CD4-positive, alpha-beta T cell treated with Interleukin-12 subunit alpha and Interleukin-12 subunit beta, for 1 hour (primary cell): ENCODE measurements at regions not wholly inside any gene's neighbourhood (a gene's known extent, or its start where the extent isn't known, plus 50 kb on each side); places are given as distances from the start of the nearest gene placed in this dataset.

ENCODE experiments used
- DNase-seq: peaks from one replicate; pipeline ENCODE4 v3.0.0-alpha.2; 2020

DNA sequence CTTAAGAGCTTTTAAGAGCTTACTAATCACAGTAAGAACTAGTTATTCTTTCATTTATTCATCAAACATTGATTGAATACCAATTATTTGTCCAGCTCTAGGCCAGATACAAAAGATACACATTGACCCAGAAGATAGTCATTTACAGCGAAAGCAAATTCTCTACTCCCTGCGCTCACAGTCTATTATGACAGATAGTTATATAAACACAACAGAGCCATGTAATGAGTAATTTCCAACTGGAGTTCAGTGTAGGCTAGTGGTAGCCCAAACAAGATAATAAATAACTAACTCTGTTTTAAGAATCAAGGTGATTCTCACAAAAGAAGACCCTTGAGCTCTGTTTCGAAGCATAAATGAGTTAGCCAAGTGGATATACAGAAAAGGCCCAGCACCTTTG, 397.8 kb upstream of the TLE4 start:
- DNase-seq: no peak

DNA sequence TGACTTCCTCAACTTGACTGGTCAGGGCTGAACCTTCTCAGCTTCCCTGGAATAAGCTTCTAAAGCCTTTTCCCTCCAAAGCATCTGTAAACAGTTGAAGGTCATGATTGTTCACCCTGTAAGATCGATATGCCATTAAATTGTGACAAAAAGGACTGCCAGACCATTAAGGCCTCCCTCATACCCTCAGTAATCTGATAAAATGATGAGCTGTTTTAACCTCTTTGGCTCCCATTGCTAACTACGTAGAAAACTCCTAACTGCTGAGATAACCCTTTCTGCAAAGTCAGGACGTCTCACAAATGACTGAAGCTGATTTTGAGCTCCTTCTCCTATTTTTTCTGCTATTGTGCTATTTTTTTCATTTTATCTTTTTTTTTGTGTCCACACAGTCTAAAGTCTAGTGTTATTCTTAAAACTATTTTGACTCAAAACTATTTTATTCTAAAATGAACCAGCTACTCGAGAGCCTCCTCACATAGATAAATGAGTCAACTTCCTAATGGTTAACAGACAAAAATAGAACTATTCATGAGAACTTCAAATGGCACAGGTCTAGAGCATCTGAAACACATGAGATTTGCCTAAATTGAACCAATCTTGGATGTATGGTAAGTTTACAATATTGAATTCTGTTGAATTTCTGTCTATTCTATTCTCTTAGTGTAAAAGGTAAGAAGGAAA, 395.6 kb upstream of the TLE4 start:
- no peak for DNase-seq

DNA sequence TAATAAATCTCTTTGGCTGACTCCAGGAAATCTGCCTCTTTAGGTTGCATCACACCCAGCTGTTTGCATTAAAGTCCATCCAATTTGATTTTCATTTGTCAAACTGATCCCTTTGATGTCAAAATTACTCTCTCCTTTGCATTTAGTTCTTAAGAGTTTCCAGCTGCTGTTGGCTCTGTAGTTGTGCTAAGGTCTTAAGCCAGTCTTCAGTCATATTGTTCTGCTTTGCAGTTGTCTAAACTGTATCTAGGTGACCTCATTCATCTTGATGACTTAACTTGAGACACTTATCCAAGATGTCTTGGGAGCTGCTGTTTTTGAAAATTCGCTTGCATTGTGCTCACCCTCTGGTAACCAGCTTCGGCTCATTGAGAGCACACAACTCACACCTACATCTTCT, 386.9 kb upstream of the TLE4 start:
- no peak for DNase-seq

DNA sequence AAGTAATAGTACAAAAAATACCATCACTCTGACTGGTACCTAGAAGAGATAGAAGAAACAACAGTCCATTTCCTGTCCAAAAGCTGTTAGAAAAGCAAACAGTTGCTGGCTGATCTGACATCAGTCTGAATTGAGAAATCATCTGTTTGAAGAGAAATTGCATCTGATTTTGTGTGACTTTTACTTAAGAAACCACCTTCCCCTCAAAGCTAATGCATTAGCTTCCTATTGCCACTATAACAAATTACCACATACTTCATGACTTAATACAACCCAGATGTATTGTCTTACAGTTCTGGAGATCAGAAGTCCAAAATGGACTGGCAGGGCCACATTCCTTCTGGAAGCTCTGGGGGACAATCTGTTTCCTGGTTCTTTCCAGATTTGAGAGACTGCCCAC, 385.9 kb upstream of the TLE4 start:
- no peak for DNase-seq

DNA sequence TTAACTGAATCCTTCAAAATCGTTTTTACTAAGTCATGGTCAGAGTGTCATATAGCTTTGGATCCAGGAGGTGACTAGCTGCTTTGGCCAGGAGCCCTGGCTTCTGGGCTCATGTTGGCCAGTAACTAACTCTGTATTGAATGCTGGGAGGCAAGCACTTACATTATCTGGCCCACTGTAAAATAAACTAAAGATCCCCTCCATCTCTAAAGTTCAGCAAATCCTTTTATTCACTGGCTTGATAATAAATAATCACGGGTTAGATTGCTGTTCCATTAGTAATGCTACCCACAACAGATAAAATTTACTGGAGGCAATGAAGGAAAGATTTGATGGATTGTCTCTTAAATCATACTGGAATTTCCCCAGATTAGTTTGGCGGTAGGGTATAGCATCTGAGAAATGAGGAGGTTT, 382.2 kb upstream of the TLE4 start:
- DNase-seq: no peak

DNA sequence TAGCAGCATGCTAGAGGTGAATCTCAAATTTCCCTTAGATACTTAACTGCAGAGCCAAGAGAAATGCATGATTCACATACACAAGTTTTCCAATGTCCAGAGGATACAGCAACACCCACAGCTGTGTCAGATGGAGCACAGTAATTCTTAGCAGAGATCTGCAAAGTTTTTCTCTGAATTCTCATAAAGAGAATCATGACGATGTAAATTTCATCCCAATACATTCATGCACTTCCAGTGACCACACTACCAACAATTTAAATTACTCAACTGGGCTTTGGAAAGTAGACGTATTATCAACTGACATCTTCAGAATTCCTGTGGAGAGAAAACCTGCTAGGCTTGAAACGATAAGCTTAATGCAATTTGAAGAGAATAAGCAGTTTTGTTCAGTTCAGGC, 378.8 kb upstream of the TLE4 start:
- DNase-seq: no peak

DNA sequence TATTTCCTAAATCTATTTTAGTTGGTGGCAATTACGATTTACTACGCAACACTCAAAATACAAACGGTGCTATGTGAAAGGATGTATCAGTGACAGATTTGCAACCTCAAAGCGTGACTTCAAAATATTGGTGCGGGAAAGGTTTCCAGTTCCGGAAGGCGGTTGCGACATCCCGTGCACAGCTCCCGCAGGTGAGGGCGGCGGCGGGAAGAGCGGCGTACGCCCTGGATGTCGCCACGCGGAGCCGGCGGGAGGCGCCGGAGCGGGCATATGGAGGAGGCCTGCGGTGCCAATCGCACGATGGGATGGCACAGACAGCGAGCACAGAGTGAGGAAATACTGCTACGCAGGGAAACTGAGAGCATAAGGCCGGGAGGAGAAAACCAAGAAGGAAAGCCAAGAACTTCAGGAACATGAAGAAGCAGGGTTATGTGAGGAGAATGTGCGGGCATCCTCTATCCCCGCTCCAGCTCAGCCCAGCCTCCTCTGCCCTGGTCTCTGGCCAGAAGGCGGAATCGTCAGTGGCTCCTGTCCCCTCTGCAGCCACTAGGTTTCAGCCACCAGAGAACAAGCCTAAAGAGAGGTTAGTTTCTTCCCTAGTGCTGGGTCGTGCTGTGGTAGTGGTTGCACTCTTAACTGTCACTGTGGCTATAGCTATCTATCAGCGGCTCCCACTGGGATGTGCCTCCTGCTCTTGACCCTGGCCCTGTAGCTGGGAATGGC, 378.1 kb upstream of the TLE4 start:
- DNase-seq: no peak

DNA sequence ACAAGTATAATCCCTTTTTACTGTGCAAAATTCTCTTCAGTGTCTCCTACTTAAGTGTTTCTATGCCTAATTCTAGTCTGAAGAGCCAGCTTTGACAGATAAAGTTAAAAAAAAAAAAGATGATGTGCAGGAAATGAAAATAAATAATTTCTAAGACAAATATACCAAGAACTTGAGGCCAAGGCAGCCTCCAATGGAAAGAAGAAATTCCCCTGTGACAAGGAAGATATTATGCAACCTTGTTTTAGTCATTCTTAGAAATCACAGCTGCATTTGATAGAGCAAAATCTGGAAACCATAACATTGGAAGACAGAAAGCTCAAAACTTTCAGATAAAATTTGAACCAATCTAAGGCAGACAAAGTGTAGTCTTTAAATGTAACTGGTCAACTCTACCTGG, 375.9 kb upstream of the TLE4 start:
- DNase-seq: no peak

DNA sequence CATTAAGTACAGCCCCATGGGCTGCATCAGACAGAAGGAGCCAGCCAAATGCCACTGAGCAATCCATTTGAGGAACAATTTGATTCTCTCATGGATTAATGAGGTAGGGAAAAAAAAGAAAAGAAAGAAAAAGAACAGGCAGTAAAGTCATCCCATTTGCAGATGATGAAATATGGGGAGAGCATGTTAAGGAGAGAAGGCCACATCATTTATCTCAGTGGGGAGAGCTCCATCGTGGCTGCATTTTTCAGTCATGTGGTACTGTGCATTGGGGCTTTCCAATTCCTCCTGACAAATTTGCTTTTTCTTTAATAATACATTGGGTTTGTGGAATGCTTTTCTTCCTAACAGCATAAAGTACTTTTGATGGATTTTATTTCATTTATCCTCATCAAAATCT, 375.2 kb upstream of the TLE4 start:
- DNase-seq: no peak

DNA sequence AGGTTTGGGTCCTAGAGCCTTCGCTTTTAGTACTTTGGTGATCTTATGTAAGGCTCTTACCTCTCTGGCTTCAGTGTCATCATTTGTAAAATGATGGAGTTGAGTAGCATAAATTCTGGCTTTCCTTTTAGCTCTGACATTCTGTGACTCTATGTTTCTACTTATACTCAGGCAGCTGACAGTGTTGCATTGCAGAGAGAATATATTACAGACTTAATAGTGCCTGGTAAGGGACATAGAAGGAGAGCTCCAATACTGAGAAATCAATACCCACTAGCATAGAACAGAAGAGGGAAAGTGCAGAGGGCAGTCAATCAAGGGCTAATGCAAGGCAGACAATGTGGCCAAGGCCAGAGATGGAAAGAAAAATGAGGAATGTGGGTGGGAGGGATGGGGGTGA, 371.4 kb upstream of the TLE4 start:
- DNase-seq: no peak

DNA sequence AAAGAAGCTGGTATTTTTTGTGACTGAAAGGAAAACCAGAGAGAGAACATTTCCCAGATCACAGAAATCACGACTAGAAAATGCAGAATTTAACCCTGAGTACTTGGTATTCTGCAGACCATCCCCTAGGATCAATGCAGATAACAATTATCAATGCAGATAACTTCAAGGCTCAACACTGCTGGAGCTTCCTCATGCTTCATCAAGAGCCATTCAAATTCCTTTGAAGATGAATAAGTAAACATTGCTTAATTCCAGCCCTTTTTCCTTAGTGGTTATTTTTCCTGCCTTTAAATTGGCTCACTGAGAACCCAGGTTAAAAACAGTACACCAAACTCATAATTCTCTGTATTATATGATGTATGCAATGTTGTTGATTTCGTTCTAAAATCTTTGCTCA, 370.1 kb upstream of the TLE4 start:
- DNase-seq: no peak

DNA sequence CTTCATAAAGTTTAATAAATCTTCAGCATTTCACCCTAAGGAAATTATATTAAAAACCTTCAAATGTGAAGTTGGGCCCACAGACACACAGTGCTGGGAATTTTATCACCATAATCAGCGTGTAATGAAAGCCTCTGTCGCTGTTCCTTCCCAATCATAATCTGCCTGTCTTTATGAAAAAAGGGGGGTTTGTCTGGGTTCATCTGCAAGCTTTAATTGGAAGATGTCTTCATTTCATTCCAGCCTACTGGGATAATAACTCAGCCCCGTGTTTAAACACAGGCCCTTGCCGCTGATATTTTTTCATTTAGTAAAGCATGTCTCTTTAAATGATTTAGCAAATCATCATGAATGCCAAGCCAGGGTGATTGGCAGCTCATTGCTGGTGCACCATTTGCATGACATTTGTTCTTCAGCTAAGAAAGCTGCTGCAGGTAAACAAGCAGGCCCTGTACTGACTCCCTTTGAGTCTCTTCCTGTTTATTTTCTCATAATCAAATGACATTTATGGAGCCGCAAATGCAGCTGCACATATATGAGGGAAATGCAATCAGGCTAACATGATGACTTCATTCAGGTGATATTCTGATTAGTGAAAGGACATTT, 362.9 kb upstream of the TLE4 start:
- DNase-seq: no peak

DNA sequence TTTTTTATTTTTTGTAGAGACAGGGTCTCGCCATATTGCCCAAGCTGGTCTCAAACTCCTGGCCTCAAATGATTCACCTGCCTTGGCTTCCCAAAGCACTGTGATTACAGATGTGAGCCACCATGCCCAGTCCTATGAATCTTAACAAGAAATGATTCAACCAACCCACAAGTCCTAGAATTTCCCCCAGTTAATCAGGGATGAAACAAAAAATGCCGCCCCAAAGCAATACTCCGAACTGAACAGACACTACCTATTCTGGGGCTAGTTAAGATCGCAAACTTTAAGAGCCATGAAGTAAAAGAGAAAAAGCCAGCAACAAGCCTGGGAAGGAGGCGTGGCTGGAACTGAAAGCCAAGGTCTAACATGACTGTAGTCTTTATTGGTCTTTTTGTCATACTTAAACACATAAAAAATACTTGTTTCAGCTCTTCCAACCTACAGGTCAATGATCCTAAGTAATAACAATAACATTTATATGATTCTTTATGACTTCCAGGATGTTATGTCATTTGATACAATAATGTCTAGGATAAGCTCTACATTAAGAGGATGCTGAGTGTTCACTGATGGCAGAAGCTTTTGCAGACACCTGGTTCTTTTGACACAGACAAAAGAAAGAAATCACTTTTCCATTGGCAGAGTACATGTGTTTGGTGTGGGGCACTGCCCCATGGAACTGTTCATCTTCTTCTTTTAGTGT, 361.1 kb upstream of the TLE4 start:
- no peak for DNase-seq

DNA sequence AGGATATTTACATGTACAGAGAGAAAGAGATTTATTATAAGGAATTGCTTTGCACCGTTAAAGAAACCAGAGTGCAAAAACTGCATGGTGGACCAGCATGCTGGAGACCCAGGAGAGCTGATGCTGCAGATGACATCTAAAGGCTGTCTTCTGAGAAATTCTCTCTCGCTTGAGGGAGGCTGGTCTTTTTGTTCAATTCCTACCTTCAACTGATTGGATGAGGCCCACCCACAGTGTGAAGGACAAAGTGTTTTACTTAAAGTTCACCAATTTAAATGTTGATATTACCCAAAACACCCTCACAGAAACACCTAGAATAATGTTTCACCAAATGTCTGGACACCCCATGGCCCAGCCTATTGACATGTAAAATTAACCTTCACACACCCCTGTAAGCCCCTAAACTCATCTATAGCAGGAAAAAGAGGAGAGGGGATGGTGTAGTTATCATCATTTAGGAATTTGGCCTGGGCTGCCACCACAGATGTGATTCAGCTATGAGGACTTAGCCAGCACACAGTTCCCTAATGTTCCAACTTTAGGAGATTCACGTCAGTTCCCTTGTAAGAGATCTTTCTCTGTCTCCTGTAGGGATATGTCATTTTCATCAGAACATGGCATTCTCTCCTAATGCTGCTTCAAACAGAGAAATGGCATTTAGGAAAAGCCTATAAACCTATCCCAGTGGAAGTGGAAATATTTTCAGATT, 358.2 kb upstream of the TLE4 start:
- no peak for DNase-seq

DNA sequence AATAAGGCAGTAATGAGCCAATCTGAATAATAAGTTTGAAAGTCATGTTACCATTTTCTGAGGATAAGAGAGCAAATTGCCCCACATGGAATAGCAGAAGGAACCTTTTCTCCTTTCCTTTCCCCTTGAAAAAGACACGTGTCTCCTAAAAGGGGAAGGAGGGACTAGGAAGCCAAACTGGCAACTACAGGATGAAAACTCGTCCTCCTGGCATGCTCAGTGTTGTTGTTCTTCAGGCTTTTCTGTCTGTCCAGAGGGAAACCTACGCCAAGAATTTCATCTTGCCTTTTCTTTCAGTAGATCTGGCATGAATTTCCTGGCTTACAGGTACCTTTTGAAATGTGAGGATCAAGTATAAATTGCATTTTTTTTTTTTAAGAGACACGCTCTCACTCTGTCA, 355.9 kb upstream of the TLE4 start:
- DNase-seq: no peak

DNA sequence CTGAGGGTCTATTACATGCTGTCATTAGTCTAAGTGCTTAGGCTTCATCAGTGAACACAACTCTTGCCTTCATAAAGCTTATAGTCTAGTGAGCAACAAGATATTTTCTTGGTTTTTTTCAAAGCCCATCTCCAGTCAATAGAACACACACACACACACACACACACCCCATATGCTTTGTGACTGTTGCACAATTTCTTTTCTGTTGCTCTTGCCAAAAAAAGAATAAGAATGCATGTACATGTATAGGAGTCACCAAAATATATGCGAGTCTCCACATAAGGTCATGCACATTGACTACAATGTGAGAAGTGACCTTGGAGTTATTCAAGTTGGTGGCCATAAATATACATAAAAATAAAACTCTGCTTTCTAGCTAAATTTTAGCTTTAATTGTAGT, 351.5 kb upstream of the TLE4 start:
- DNase-seq: no peak

DNA sequence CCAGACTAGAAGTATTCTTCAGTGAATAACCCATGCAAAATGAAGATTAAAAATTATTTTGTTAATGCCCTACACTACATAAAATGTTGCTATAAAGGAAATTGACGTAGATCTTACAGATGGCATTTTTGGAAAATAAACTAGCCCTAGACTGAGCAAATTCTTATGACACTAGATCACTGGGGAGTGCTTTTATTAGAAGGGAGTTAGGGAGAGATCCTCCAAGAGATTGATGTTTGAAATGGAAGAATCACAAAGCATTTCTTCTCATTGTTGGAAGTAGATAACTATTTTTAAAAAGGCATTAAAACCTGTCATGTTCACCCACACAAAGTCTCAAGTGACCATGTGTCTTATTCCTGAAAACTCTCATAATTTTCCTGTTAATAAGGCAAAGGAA, 351.1 kb upstream of the TLE4 start:
- DNase-seq: no peak

DNA sequence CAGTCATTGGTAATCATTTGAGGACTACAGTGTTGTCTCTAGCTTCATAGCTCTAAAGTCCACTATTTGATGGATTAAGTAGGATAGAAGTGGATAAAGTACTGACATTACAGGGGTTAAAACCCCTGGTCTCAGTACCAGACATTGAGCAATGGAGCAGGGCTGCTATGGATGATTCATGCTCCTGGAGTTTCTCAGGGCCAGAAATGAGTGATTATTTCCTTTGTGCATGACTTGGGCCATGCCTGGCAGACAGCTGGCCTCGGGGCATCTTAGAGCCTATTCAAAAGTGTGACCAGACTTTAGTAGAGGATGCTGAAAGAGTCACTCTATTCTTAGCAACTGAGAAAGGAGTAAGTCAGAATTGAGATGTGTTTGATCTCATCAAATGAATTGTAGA, 350.7 kb upstream of the TLE4 start:
- no peak for DNase-seq

DNA sequence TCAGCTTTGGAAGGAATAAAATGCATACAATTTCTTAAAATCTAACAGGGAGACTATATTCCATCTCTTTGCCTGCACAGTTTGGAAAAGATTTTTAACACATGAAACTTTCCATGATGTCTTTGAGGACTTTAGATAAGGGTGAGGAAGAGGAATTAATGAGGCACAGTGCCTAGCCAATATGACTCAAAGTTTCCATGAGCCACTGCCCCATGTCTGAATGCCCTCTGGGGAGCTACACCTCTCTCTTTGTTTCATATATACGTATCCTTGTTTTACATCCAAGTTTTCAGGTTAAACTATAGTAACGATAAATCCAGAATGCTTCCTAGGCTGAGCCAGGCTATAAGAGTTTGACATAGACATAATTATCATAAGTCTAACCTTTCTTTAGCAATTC, 349.3 kb upstream of the TLE4 start:
- DNase-seq: no peak

DNA sequence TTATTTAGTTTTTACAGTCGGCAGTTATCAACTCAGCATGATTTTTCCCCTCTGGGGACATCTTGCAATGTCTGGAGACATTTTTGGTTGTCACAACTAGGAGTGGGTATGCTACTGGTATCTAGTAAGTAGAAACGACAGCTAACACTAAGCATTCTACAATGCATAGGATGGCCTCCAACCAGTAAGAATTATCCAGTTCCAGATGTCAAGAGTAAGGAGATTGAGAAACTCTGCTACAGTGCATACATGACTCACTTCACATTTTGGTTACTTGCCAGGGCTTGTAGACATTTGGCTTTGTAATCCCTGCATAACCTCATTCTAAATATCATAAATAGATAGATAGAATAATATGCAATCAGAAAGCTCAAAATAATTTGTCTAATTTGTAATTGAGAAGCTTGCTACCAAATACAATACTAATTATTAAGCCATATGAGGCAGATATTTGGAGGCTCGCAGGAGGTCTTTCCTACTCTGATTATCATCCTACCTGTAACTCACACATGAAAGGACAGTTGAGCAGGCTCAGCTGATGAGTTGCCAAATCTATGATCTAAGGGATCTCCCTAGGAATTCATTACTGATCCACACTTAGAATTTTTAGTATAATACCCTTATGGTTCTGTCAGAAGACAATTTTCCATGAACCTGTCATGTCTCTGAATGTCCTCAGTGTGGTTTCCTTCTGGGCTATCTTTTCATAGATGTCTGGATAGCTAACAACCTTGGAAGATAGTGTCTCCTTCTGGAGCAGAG, 346.9 kb upstream of the TLE4 start:
- no peak for DNase-seq

DNA sequence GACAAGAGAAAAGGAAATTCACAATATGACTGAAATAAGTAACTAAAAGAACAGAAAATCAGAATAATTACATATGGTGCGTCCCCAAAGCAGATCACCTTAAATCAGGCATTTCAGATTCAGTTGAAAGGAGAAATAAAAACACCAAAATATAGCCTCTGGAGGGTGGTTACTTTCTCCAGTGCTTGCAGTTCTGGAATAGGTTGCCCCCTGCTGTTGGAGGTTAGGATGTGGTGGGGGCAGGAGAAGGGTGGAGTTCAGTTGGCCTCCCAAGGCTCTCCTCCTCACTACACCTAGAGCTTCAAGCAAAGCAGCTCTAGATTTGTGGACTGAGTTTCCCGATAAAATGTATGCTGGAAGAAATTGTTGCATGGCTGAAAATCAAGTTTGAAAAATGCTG, 338.2 kb upstream of the TLE4 start:
- DNase-seq: no peak

DNA sequence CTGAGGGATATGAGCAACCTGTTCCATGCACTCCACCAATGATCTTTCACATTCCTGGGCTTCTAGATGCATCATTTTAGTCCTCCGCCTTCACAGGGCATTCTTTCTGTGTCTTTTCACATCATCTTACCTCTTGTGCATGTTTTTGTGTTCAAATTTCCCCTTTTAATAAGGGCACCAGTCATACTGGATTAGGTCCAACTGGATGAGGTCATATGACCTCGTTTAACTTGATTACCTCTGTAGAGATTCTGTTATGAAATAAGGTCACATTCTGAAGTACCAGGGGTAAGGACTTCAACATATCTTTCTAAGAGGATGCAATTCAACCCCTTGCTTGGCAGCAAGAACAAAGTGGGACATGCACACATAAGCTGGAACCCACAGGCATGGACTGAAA, 335.3 kb upstream of the TLE4 start:
- DNase-seq: no peak

DNA sequence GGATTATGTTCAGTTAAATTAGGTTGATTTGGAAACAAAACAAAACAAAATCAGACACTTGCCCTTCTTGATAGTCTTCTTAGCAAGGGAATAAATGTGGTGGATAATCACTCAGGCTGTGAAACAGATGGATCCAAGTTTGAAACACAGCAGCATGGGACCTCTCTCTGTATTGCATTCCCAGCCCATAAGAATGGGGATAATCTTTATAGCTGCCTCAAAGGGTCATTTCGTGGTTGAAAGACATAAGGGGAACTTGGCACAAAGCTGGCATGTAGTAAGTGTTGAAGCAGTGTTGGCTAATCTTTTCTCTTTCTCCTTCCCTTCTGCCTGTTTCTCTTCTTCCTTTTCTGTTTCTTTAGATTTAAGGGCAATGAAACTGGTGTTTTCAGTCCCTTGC, 333.9 kb upstream of the TLE4 start:
- no peak for DNase-seq
